Activated naive CD8-positive, alpha-beta T cell (primary cell): ENCODE measurements at regions not wholly inside any gene's neighbourhood (a gene's known extent, or its start where the extent isn't known, plus 50 kb on each side); places are given as distances from the start of the nearest gene placed in this dataset.

Source experiments
- H3K27ac Mint-ChIP-seq: one replicate; pipeline ENCODE4 v1.8.0; 2021; ENCODE audit warnings: mixed read lengths
- H3K27me3 Mint-ChIP-seq: one replicate; pipeline ENCODE4 v1.8.0; 2021; ENCODE audit warnings: mixed read lengths
- H3K36me3 Mint-ChIP-seq: one replicate; pipeline ENCODE4 v1.8.0; 2021; ENCODE audit warnings: mixed read lengths
- H3K4me1 Mint-ChIP-seq: one replicate; pipeline ENCODE4 v1.8.0; 2021; ENCODE audit warnings: low read depth, mixed read lengths
- H3K4me3 Mint-ChIP-seq: one replicate; pipeline ENCODE4 v1.8.0; 2021; ENCODE audit warnings: mild to moderate bottlenecking, mixed read lengths
- H3K9me3 Mint-ChIP-seq: one replicate; pipeline ENCODE4 v1.8.0; 2021; ENCODE audit warnings: low read depth, mixed read lengths

DNA sequence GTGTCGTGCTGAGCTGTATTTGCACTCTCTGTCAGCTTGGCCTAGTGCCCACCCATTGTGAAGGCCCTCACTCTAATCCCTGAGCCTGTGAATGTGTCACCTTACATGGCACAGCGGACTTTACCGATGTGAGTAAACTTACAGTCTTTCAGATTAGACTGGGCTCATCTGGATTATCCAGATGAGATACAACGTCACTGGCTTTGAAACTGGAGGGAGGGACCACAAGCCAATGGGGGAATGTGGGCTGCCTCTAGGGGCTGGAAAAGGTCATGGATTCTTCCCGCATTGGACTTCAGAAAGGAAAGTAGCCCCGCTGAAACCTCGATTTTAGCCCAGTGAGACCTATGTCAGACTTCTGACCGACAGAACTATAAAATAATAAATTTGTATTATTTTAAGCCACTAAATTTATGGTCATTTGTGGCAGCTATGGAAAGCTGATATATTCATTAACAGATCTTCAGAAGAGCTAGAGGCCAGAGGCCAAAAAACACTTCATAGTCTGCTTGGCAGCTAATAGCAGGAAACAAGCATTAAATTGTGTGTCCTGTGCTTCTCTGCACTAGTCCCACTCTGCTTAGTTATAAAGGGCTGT lies 139.0 kb upstream of the GAS1 start:
- Mint-ChIP-seq H3K4me3 (no peak overlapping the region), H3K4me1 (no peaks in the 10 kb centered on the region), H3K36me3 (no peaks in the 10 kb centered on the region), H3K9me3 (no peaks in the 10 kb centered on the region), H3K27ac (no peak overlapping the region), H3K27me3 (peaks cover 2% of the 10 kb centered on the region)

DNA sequence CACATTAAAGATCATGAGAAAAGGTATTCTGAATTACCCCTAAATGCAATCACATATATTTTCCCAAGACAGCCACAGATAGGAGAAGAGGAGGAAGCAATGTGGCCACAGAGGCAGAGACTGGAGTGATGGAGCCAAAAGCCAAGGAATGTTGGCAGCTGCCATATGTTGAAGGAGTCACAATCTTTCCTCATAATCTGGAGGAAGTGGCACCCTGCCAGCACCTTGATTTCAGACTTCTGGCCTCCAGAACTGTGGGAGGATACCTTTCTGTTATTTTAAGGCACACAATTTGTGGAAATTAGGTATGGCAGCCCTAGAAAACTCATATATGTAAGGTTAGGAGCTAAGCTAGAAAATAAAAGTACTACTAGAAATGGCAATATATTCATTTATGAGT lies 139.9 kb upstream of the GAS1 start:
- Mint-ChIP-seq H3K27ac (no peak overlapping the region), H3K27me3 (peaks cover 6% of the 10 kb centered on the region), H3K36me3 (no peaks in the 10 kb centered on the region), H3K9me3 (no peaks in the 10 kb centered on the region), H3K4me3 (no peak overlapping the region), H3K4me1 (no peaks in the 10 kb centered on the region)

GRCh38 chr9:87088192-87088591 lies 140.9 kb upstream of the GAS1 start:
- no peaks in the 10 kb centered on the region for H3K36me3 Mint-ChIP-seq
- H3K4me3 Mint-ChIP-seq: no peak overlapping the region
- no peaks in the 10 kb centered on the region for H3K4me1 Mint-ChIP-seq
- no peaks in the 10 kb centered on the region for H3K9me3 Mint-ChIP-seq
- no peak overlapping the region for H3K27ac Mint-ChIP-seq
- peaks cover 8% of the 10 kb centered on the region for H3K27me3 Mint-ChIP-seq

DNA sequence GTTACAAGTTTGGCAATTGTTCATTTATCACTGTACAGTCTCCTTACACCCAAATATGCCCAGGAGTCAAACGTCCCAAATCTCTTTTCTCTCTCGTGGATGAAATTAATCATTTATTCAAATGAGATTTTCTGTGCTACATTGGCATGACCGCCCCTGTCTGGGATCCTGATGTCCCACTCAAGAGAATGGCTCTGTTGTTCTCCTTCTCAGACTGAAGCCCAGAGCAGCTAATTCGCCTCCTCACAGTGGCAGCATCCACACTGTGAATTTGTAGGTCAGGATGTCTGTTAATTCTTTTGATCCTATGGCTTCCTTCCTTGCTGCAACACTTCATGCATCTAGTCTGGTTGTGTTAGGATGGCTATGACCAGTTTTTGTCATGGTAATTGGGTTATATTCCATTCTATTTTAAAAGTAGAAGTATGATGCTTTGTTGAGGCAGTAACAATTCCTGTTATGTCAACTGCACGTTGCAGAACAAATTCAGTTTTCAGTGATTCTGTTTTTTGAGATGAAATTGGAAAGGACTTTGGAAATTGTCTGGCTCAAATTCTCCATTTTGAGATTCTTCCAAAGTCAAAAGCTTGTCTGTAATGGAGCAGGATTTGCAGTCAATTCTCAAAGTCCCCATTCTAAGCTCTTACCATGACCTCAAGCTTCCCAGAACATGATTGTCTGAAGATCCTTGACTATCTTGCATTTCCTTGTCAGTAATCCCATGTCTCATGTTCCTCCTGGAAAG lies 141.5 kb upstream of the GAS1 start:
- no peak overlapping the region for H3K27ac Mint-ChIP-seq
- H3K4me1 Mint-ChIP-seq: no peaks in the 10 kb centered on the region
- peaks cover 8% of the 10 kb centered on the region for H3K27me3 Mint-ChIP-seq
- H3K36me3 Mint-ChIP-seq: no peaks in the 10 kb centered on the region
- no peak overlapping the region for H3K4me3 Mint-ChIP-seq
- peaks cover 2% of the 10 kb centered on the region for H3K9me3 Mint-ChIP-seq

DNA sequence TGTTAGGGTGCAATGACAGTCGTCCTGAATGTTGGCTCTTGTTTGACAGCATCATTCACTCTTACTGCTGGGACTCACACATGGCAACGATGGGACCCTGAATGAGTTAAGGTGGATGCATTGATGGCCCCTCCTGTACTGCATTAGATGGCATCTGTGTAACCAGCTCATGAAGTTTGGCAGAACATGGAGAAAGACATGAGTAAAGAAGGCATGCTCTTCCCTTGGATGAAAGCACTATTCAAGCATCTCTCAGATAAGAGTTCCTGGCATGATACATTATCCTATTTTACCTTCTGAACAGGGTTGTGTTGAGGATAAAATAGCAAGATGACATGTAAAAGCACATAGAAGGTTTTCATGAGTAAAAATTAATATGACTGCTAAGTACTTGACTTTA lies 142.2 kb upstream of the GAS1 start:
- Mint-ChIP-seq H3K27ac (no peak overlapping the region), H3K27me3 (peaks cover 8% of the 10 kb centered on the region), H3K36me3 (no peaks in the 10 kb centered on the region), H3K4me3 (no peak overlapping the region), H3K4me1 (no peaks in the 10 kb centered on the region), H3K9me3 (peaks cover 3% of the 10 kb centered on the region)

DNA sequence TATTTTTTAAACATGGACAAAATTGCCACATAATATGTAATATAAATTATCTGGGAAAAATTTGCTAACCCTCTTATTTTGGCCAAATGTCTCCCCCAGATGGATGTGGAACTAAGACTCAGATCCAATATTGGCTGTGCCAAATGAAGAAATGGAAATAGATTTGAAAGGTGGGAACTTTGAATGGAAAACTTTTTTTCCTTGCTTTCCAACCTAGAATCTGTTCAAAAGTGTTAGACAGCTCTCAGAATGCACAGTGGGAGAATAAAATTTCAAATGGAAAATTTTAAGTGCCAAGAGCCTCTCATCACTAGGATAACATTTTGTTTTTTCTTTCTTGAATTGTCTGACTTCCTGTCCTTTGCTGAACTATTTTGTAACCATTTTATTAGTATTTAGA lies 142.6 kb upstream of the GAS1 start:
- H3K36me3 Mint-ChIP-seq: no peaks in the 10 kb centered on the region
- H3K27ac Mint-ChIP-seq: no peak overlapping the region
- peaks cover 3% of the 10 kb centered on the region for H3K9me3 Mint-ChIP-seq
- H3K27me3 Mint-ChIP-seq: peaks cover 8% of the 10 kb centered on the region
- no peak overlapping the region for H3K4me3 Mint-ChIP-seq
- H3K4me1 Mint-ChIP-seq: no peaks in the 10 kb centered on the region

DNA sequence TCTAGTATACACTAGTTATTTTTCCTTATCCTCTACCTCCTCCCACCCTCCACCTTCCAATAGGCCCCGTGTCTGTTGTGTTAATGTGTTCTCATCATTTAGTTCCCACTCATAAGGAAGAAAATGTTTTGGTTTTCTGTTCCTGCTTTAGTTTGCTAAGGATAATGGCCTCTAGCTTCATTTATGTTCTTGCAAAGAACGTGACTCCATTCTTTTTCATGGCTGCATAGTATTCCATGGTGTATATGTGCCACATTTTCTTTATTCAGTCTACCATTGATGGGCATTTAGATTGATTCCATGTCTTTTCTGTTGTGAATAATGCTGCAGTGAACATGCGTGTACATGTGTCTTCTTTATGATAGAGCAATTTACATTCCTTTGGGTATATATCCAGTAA lies 146.5 kb upstream of the GAS1 start:
- Mint-ChIP-seq H3K4me3 (no peak overlapping the region), H3K4me1 (no peaks in the 10 kb centered on the region), H3K27me3 (peaks cover 7% of the 10 kb centered on the region), H3K27ac (no peak overlapping the region), H3K36me3 (no peaks in the 10 kb centered on the region), H3K9me3 (peaks cover 3% of the 10 kb centered on the region)

- H3K4me3 Mint-ChIP-seq: no peak overlapping the region
- H3K9me3 Mint-ChIP-seq: peaks cover 3% of the 10 kb centered on the region
- H3K4me1 Mint-ChIP-seq: no peaks in the 10 kb centered on the region
- H3K27me3 Mint-ChIP-seq: peaks cover 7% of the 10 kb centered on the region
- H3K36me3 Mint-ChIP-seq: no peaks in the 10 kb centered on the region
- H3K27ac Mint-ChIP-seq: no peak overlapping the region
These were observed 148.6 kb upstream of the GAS1 start for GRCh38 chr9:87095951-87096350.

GRCh38 chr9:87096506-87096905 lies 149.2 kb upstream of the GAS1 start:
- no peaks in the 10 kb centered on the region for H3K4me1 Mint-ChIP-seq
- H3K9me3 Mint-ChIP-seq: peaks cover 3% of the 10 kb centered on the region
- no peaks in the 10 kb centered on the region for H3K36me3 Mint-ChIP-seq
- H3K27ac Mint-ChIP-seq: no peak overlapping the region
- peaks cover 7% of the 10 kb centered on the region for H3K27me3 Mint-ChIP-seq
- H3K4me3 Mint-ChIP-seq: no peak overlapping the region

- peaks cover 4% of the 10 kb centered on the region for H3K27me3 Mint-ChIP-seq
- no peak overlapping the region for H3K4me3 Mint-ChIP-seq
- no peak overlapping the region for H3K27ac Mint-ChIP-seq
These were observed 149.9 kb upstream of the GAS1 start for GRCh38 chr9:87097238-87097637.

GRCh38 chr9:87099407-87099806 lies 152.1 kb upstream of the GAS1 start:
- Mint-ChIP-seq H3K36me3 (no peaks in the 10 kb centered on the region), H3K27me3 (peaks cover 3% of the 10 kb centered on the region), H3K27ac (no peak overlapping the region), H3K9me3 (no peaks in the 10 kb centered on the region), H3K4me1 (no peaks in the 10 kb centered on the region), H3K4me3 (no peak overlapping the region)

More at GRCh38 chr9:87097238-87097637, 149.9 kb upstream of the GAS1 start:
- H3K4me1 Mint-ChIP-seq: no peaks in the 10 kb centered on the region
- peaks cover 3% of the 10 kb centered on the region for H3K9me3 Mint-ChIP-seq
- H3K36me3 Mint-ChIP-seq: no peaks in the 10 kb centered on the region

DNA sequence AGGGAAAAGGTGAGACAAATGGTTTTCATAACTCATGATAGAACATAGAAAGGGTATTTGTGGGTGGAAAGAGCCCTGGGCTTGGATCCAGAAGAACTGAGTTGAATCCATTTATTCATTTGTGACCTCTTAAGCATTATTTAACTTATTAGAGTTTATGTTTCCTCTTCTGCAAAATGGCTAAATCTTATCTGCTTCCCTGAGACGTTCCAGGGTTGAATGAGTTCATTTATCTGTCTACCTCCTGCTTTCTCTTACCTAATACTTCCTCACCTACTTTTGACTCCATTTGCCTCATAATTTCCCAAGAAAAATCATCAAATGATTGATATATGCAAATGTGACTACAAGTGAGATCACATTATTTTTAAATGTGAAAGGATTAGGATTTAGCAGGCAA lies 152.7 kb upstream of the GAS1 start:
- no peaks in the 10 kb centered on the region for H3K36me3 Mint-ChIP-seq
- no peak overlapping the region for H3K4me3 Mint-ChIP-seq
- H3K4me1 Mint-ChIP-seq: no peaks in the 10 kb centered on the region
- H3K9me3 Mint-ChIP-seq: no peaks in the 10 kb centered on the region
- no peak overlapping the region for H3K27ac Mint-ChIP-seq
- H3K27me3 Mint-ChIP-seq: peaks cover 3% of the 10 kb centered on the region

DNA sequence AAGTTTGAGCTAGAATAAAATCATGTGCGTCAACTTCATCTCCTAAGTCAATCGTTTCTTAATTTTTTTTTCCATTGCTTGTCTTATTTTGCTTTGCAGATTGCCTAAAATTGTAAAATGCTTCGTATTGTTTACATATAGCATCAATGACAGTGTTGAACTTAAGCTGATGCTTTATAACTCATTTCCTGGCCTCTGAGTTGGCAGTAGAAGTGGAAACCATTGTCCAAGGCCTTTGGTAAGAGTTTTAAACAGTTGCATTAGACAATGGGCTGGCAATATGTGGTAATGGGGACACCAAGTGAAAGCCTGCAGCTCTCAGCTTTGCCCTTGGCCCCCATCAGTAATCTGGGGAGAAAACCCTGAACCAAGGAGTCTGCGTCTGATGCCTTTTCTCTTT lies 154.8 kb upstream of the GAS1 start:
- Mint-ChIP-seq H3K4me1 (no peaks in the 10 kb centered on the region), H3K36me3 (no peaks in the 10 kb centered on the region), H3K9me3 (no peaks in the 10 kb centered on the region), H3K4me3 (no peak overlapping the region), H3K27ac (no peak overlapping the region), H3K27me3 (peaks cover 10% of the 10 kb centered on the region)

GRCh38 chr9:87107072-87107471 lies 159.8 kb upstream of the GAS1 start:
- Mint-ChIP-seq H3K27ac (no peak overlapping the region), H3K4me3 (no peak overlapping the region)

GRCh38 chr9:87108661-87109060 lies 161.4 kb upstream of the GAS1 start:
- Mint-ChIP-seq H3K4me1 (no peaks in the 10 kb centered on the region), H3K36me3 (no peaks in the 10 kb centered on the region), H3K27me3 (peaks cover 11% of the 10 kb centered on the region), H3K9me3 (no peaks in the 10 kb centered on the region), H3K4me3 (no peak overlapping the region), H3K27ac (no peak overlapping the region)

More at GRCh38 chr9:87107072-87107471, 159.8 kb upstream of the GAS1 start:
- peaks cover 12% of the 10 kb centered on the region for H3K27me3 Mint-ChIP-seq
- no peaks in the 10 kb centered on the region for H3K9me3 Mint-ChIP-seq
- H3K36me3 Mint-ChIP-seq: no peaks in the 10 kb centered on the region
- no peaks in the 10 kb centered on the region for H3K4me1 Mint-ChIP-seq

DNA sequence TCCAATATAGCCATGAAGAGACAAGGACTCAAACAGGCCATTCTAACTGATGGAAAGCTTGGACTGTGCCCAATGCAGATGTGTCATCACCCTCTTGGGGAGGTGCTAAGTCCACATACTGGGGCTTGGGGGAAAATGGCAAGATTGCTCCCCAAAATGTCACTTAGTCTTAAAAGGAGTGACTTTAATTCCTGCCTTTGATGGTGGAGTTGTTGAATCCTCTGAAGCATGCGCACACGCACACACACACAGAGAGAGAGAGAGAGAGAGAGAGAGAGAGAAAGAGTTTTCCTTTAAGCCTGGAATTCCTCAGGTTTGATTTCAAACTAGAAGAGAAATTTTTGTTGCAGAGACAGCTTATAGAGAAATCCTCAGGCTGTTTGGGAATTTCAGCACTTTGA lies 161.9 kb upstream of the GAS1 start:
- peaks cover 11% of the 10 kb centered on the region for H3K27me3 Mint-ChIP-seq
- H3K36me3 Mint-ChIP-seq: no peaks in the 10 kb centered on the region
- H3K27ac Mint-ChIP-seq: no peak overlapping the region
- no peaks in the 10 kb centered on the region for H3K9me3 Mint-ChIP-seq
- H3K4me3 Mint-ChIP-seq: no peak overlapping the region
- no peaks in the 10 kb centered on the region for H3K4me1 Mint-ChIP-seq
